ENCODE measurements at regions not wholly inside any gene's neighbourhood (a gene's known extent, or its start where the extent isn't known, plus 50 kb on each side); places are given as distances from the start of the nearest gene placed in this dataset.

- DNase-seq = no peak
- peaks cover 7% of the 10 kb centered on the region for H3K4me1 Mint-ChIP-seq (ENCODE audit: low read depth)
- H3K36me3 Mint-ChIP-seq (ENCODE audit: low read depth) = no peaks in the 10 kb centered on the region
- peaks cover 37% of the 10 kb centered on the region for H3K27me3 Mint-ChIP-seq (ENCODE audit: insufficient read depth)
- H3K27ac Mint-ChIP-seq = no peak overlapping the region
- no peak overlapping the region for H3K4me3 Mint-ChIP-seq
- no peaks in the 10 kb centered on the region for H3K9me3 Mint-ChIP-seq
- TF ChIP-seq CTCF (IDR thresholded peaks at IDR 0.05) = no peak
Observed at GRCh38 chr5:72658761-72659540, 151.7 kb upstream of the ZNF366 start.

GRCh38 chr5:72658161-72658560 lies 151.0 kb upstream of the ZNF366 start:
- peaks cover 33% of the 10 kb centered on the region for H3K27me3 Mint-ChIP-seq (ENCODE audit: insufficient read depth)
- TF ChIP-seq CTCF (IDR thresholded peaks at IDR 0.05) = no peak
- H3K9me3 Mint-ChIP-seq = no peaks in the 10 kb centered on the region
- no peak overlapping the region for H3K4me3 Mint-ChIP-seq
- H3K4me1 Mint-ChIP-seq (ENCODE audit: low read depth) = peaks cover 15% of the 10 kb centered on the region
- DNase-seq = no peak
- no peaks in the 10 kb centered on the region for H3K36me3 Mint-ChIP-seq (ENCODE audit: low read depth)
- no peak overlapping the region for H3K27ac Mint-ChIP-seq

- no peak for DNase-seq
- Mint-ChIP-seq H3K4me1 (ENCODE audit: low read depth) (peaks cover 19% of the 10 kb centered on the region), H3K27ac (no peak overlapping the region), H3K9me3 (no peaks in the 10 kb centered on the region), H3K27me3 (ENCODE audit: insufficient read depth) (peaks cover 23% of the 10 kb centered on the region), H3K36me3 (ENCODE audit: low read depth) (no peaks in the 10 kb centered on the region), H3K4me3 (no peak overlapping the region)
- TF ChIP-seq CTCF (IDR thresholded peaks at IDR 0.05) = no peak
Observed at GRCh38 chr5:72656756-72657513, 149.7 kb upstream of the ZNF366 start.

GRCh38 chr5:72656331-72656730 lies 149.1 kb upstream of the ZNF366 start:
- H3K27me3 Mint-ChIP-seq (ENCODE audit: insufficient read depth) = peaks cover 18% of the 10 kb centered on the region
- no peaks in the 10 kb centered on the region for H3K36me3 Mint-ChIP-seq (ENCODE audit: low read depth)
- no peak overlapping the region for H3K27ac Mint-ChIP-seq
- TF ChIP-seq CTCF (IDR thresholded peaks at IDR 0.05) = no peak
- no peak for DNase-seq
- no peak overlapping the region for H3K4me3 Mint-ChIP-seq
- H3K4me1 Mint-ChIP-seq (ENCODE audit: low read depth) = peaks cover 20% of the 10 kb centered on the region
- no peaks in the 10 kb centered on the region for H3K9me3 Mint-ChIP-seq

- no peak for TF ChIP-seq CTCF (IDR thresholded peaks at IDR 0.05)
- Mint-ChIP-seq H3K27me3 (ENCODE audit: insufficient read depth) (peaks cover 14% of the 10 kb centered on the region), H3K9me3 (no peaks in the 10 kb centered on the region), H3K4me3 (no peak overlapping the region), H3K36me3 (ENCODE audit: low read depth) (no peaks in the 10 kb centered on the region), H3K27ac (no peak overlapping the region), H3K4me1 (ENCODE audit: low read depth) (peaks cover 32% of the 10 kb centered on the region)
- DNase-seq = no peak
Observed at GRCh38 chr5:72654231-72654630, 147.0 kb upstream of the ZNF366 start.
